Progenitor cell of endocrine pancreas (in vitro differentiated cells): ENCODE measurements at regions not wholly inside any gene's neighbourhood (a gene's known extent, or its start where the extent isn't known, plus 50 kb on each side); places are given as distances from the start of the nearest gene placed in this dataset.
A peak's percentile ranks its signal among the peaks of the same experiment; 100 is the strongest.

Experiments used
- DNase-seq: peaks from one replicate; pipeline ENCODE4 v3.0.0; 2021; ENCODE audit warnings: low spot score; ENCODE audit not compliant: unreplicated experiment
- H3K27ac Mint-ChIP-seq: 2 replicates; pipeline ENCODE4 v1.8.0; 2021; ENCODE audit warnings: mild to moderate bottlenecking, moderate library complexity, mixed read lengths
- H3K27me3 Mint-ChIP-seq: 2 replicates; pipeline ENCODE4 v1.8.0; 2021; ENCODE audit warnings: mixed read lengths
- H3K36me3 Mint-ChIP-seq: 2 replicates; pipeline ENCODE4 v1.8.0; 2022; ENCODE audit warnings: mixed read lengths; ENCODE audit not compliant: insufficient read depth
- H3K4me1 Mint-ChIP-seq: 2 replicates; pipeline ENCODE4 v1.8.0; 2021; ENCODE audit warnings: low read depth, mixed read lengths
- H3K4me3 Mint-ChIP-seq: 2 replicates; pipeline ENCODE4 v1.8.0; 2021; ENCODE audit warnings: low read depth, mild to moderate bottlenecking, moderate library complexity, mixed read lengths
- H3K9me3 Mint-ChIP-seq: 2 replicates; pipeline ENCODE4 v1.8.0; 2021; ENCODE audit warnings: low read depth, mixed read lengths
- CTCF ChIP-seq: fragments of 200-600 bp; sonication (generic); IDR thresholded peaks from one replicate; pipeline ENCODE4 v1.5.0; 2021; ENCODE audit warnings: antibody characterized with exemption, mild to moderate bottlenecking; ENCODE audit not compliant: unreplicated experiment

GRCh38 chr21:16372586-16372985 is 642.8 kb downstream of the USP25 start:
- Mint-ChIP-seq H3K4me1 (peaks cover 17% of the 10 kb centered on the region), H3K27me3 (no peaks in the 10 kb centered on the region), H3K36me3 (no peaks in the 10 kb centered on the region), H3K27ac (no peak overlapping the region), H3K9me3 (peaks cover 3% of the 10 kb centered on the region), H3K4me3 (no peak overlapping the region)
- no peak for TF ChIP-seq CTCF
- no peak for DNase-seq

- TF ChIP-seq CTCF: no peak
- no peak for DNase-seq
- peaks cover 31% of the 10 kb centered on the region for H3K4me1 Mint-ChIP-seq
- H3K36me3 Mint-ChIP-seq: no peaks in the 10 kb centered on the region
- no peak overlapping the region for H3K4me3 Mint-ChIP-seq
- H3K27ac Mint-ChIP-seq: no peak overlapping the region
- H3K9me3 Mint-ChIP-seq: no peaks in the 10 kb centered on the region
- no peaks in the 10 kb centered on the region for H3K27me3 Mint-ChIP-seq
Observed at GRCh38 chr21:16376673-16377072, 646.9 kb downstream of the USP25 start.

GRCh38 chr21:16377120-16377658 is 647.4 kb downstream of the USP25 start:
- H3K27me3 Mint-ChIP-seq: no peaks in the 10 kb centered on the region
- H3K36me3 Mint-ChIP-seq: no peaks in the 10 kb centered on the region
- TF ChIP-seq CTCF: no peak
- H3K4me3 Mint-ChIP-seq: no peak overlapping the region
- H3K4me1 Mint-ChIP-seq: peaks cover 31% of the 10 kb centered on the region
- no peaks in the 10 kb centered on the region for H3K9me3 Mint-ChIP-seq
- no peak for DNase-seq
- H3K27ac Mint-ChIP-seq: no peak overlapping the region

GRCh38 chr21:16377857-16378256 is 648.1 kb downstream of the USP25 start:
- TF ChIP-seq CTCF: no peak
- Mint-ChIP-seq H3K27me3 (no peaks in the 10 kb centered on the region), H3K4me3 (no peak overlapping the region), H3K36me3 (no peaks in the 10 kb centered on the region), H3K27ac (no peak overlapping the region), H3K9me3 (no peaks in the 10 kb centered on the region), H3K4me1 (peaks cover 31% of the 10 kb centered on the region)
- no peak for DNase-seq

GRCh38 chr21:16378525-16378924 is 648.7 kb downstream of the USP25 start:
- no peak for TF ChIP-seq CTCF
- H3K36me3 Mint-ChIP-seq: no peaks in the 10 kb centered on the region
- no peaks in the 10 kb centered on the region for H3K27me3 Mint-ChIP-seq
- peak overlapping the region; percentile 81 for H3K27ac Mint-ChIP-seq
- no peak for DNase-seq
- H3K9me3 Mint-ChIP-seq: no peaks in the 10 kb centered on the region
- H3K4me3 Mint-ChIP-seq: no peak overlapping the region
- peaks cover 31% of the 10 kb centered on the region for H3K4me1 Mint-ChIP-seq
